Fibroblast of the aortic adventitia (primary cell): ENCODE measurements at regions not wholly inside any gene's neighbourhood (a gene's known extent, or its start where the extent isn't known, plus 50 kb on each side); places are given as distances from the start of the nearest gene placed in this dataset.
"Not testable (repeated sequence)": the region's sequence is repeated elsewhere in the genome, so short reads cannot be mapped to it uniquely, and the experiment has no call there.

Source experiments
- DNase-seq: peaks from one replicate; pipeline ENCODE4 v3.0.0-alpha.2; 2010; ENCODE audit warnings: low read depth
- H3K4me3 ChIP-seq: 2 replicates; pipeline ENCODE4 v1.5.1; 2011; ENCODE audit warnings: low read depth, mild to moderate bottlenecking, control low read depth, low read length, moderate library complexity
- CTCF ChIP-seq: IDR thresholded peaks from 2 replicates; pipeline ENCODE4 v1.5.1; 2011; ENCODE audit warnings: mild to moderate bottlenecking, low read length, control low read depth, inconsistent platforms; ENCODE audit not compliant: insufficient read depth

GRCh38 chr3:70702132-70702531, 389.7 kb upstream of the MDFIC2 start:
- H3K4me3 ChIP-seq = no peak overlapping the region
- no peak for TF ChIP-seq CTCF
- DNase-seq = peak; percentile 26

- no peak overlapping the region for H3K4me3 ChIP-seq
- no peak for TF ChIP-seq CTCF
- no peak for DNase-seq
Observed at GRCh38 chr3:70684701-70685100, 372.3 kb upstream of the MDFIC2 start.

GRCh38 chr3:70675810-70676209, 363.4 kb upstream of the MDFIC2 start:
- H3K4me3 ChIP-seq, DNase-seq: not testable (repeated sequence)

- no peak overlapping the region for H3K4me3 ChIP-seq
- TF ChIP-seq CTCF = no peak
- no peak for DNase-seq
Observed at GRCh38 chr3:70658513-70659310, 346.3 kb upstream of the MDFIC2 start.

GRCh38 chr3:70657454-70657853, 345.0 kb upstream of the MDFIC2 start:
- no peak for TF ChIP-seq CTCF
- no peak for DNase-seq
- H3K4me3 ChIP-seq = no peak overlapping the region

GRCh38 chr3:70647823-70648222, 335.4 kb upstream of the MDFIC2 start:
- no peak overlapping the region for H3K4me3 ChIP-seq
- no peak for TF ChIP-seq CTCF
- DNase-seq = no peak

GRCh38 chr3:70647094-70647493, 334.7 kb upstream of the MDFIC2 start:
- TF ChIP-seq CTCF = no peak
- no peak for DNase-seq
- H3K4me3 ChIP-seq = no peak overlapping the region
